HuH-7.5 (cell line): ENCODE measurements at regions not wholly inside any gene's neighbourhood (a gene's known extent, or its start where the extent isn't known, plus 50 kb on each side); places are given as distances from the start of the nearest gene placed in this dataset.
A peak's percentile ranks its signal among the peaks of the same experiment; 100 is the strongest.
"Not testable (repeated sequence)": the region's sequence is repeated elsewhere in the genome, so short reads cannot be mapped to it uniquely, and the experiment has no call there.

Experiments used
- DNase-seq: peaks from one replicate; pipeline ENCODE4 v3.0.0; 2011; ENCODE audit warnings: low spot score

- no peak for DNase-seq
These were observed 308.1 kb downstream of the LRRC70 start for GRCh38 chr5:62886603-62887315.

- not testable (repeated sequence) for DNase-seq
These were observed 258.7 kb downstream of the LRRC70 start for GRCh38 chr5:62837330-62837729.

DNA sequence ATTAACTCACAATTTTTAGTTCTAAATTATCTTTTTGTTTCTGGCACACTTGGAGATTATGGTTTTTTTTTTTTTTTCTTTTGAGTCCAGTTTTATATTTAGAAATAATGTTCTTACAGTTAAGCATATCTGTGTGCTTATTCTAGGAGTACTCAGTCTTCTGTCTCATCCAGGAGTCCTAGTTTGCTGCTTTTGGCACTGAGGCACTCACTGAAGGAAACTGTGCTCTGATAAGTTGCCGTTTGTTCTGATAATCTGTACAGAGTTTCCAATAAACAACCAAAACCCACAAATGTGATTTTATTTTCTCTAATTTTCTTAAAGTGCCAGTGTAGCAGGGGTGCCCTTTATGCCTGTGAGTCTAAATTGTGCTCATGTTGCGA lies 251.0 kb downstream of the LRRC70 start:
- DNase-seq = no peak

DNA sequence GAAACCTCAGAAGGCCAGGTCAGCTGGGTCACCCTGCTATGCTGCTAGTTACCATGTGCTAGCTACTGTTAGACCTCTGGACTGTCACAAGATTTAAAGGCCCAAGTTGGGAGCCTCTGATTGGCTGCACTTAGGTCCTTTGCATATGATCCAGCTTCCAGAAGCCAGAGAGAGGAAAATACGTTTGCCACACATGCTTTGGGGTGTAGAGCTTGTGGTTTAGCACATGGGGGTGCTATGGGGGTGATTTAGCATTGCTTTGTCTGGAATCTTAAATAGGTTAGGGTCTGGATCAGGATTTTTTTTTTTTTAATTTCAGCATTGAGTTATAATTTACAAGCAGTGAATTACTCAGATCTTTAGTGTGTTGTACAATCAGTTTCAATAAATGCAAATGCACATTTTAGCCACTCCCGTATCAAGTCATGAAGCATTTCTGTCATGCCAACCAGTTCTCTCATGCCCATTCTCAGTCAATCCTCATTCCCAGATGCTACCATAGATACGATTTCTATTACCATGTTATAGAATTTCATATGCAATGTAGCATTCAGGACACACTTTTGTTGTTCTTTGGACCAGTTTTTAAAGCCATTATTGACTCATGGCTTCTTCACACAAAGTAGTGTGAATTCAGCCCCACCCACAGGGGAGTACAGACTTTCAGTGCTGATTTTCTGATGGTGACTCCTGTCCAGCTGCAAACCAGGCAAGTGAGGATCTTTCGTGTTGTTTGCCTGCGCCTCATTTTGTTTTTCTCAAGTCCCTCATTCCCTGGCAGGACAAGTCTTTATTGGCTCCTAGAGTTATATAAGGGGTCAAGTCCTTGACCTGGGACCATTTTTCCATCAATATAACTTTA lies 250.4 kb downstream of the LRRC70 start:
- DNase-seq = no peak

DNA sequence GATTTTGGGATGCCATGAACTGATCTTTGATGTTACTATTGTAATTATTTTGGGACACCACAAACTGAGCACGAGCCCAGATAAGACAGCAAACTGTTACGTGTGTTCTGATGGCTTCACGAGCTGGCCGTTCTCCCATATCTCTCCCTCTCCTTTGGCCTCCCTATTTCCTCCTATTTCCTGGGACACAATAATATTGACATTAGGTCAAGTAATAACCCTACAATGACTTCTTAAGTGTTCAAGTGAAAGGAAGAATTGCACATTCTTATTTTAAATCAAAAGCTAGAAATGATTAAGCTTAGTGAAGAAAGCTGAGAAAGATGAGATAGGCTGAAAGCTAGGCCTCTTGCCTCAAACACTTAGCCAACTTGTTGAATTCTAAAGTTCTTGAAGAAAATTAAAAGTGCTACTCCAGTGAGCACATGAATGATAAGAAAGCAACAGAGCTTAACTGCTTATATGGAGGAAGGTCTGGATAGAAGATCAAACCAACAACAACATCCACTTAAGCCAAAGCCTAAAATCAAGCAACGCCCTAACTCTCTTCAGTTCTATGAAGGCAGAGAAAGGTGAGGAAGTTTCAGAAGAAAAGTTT lies 247.1 kb downstream of the LRRC70 start:
- no peak for DNase-seq

- no peak for DNase-seq
These were observed 246.3 kb downstream of the LRRC70 start for GRCh38 chr5:62824936-62825335.

- DNase-seq = peak; percentile 18
These were observed 238.4 kb downstream of the LRRC70 start for GRCh38 chr5:62817043-62817442.

- DNase-seq = no peak
These were observed 236.4 kb downstream of the LRRC70 start for GRCh38 chr5:62814991-62815390.

DNA sequence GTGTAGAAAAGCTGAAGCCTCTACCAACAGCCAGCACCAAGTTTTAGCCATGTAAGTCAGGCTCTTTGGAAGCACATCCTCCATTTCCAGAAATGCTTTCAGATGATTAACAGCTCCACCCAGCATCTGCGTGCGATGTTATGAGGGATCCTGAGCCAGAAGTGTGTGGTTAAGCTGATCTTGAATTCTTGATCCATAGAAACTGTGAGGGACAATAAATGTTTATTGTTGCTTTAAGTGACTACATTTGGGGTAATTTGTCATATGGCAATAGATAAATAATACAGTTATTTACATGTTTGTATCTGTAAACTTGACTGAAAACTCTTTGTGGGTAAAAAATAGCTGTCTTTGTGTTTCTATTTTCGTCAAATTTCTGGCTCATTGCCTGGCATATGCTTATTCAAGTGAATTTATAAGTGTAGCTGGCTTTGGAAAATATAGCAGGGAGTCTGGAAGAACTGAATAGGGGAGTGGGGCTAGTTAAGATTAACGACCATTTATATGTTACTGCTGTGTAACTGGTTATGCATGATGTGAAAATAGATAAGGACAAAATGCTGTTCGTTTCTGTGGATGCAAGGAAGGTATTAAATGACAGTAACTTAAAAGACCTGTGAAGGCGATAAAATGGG lies 234.1 kb downstream of the LRRC70 start:
- no peak for DNase-seq

GRCh38 chr5:62804819-62805218 lies 226.2 kb downstream of the LRRC70 start:
- DNase-seq = not testable (repeated sequence)

- no peak for DNase-seq
These were observed 217.3 kb downstream of the LRRC70 start for GRCh38 chr5:62795926-62796325.

DNA sequence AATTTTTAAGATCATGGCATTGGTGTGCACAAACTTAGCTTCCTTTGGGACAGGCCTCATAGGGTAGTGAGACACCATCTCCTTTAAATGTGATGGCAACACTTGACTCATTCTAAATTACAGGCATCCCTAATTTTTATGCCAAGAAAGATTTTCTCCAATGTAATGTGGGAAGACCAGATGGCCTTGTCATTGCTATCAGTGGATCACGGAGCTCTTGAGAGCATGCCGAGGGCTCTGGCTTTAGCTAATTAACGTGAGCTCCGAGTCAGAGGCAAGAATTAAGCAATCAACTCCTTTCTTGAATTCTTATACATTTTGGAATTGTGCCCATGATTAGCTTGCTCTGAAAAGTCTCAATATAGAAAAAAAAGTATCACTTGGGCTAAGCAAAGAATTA lies 215.8 kb downstream of the LRRC70 start:
- no peak for DNase-seq

- DNase-seq = no peak
These were observed 212.4 kb downstream of the LRRC70 start for GRCh38 chr5:62791059-62791458.

DNA sequence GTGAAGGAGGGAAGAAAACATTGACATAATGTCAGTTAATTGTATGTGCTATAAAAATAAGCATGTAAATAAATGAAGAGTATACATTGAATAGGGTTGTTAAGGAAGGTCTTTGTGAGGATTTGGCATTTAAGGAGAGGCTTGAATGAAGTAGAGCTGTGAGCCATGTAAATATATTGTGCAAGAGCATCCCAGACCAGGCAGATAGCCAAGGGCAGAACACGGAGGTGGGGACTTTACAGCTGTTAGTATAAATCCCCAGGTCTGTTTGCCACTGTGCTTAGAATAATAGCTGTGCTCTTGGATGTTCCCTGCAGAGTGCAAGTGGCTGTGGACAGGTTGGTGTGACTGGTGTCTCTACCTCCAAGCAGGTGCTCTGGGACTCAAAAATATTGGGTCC lies 211.7 kb downstream of the LRRC70 start:
- DNase-seq = peak; percentile 22

GRCh38 chr5:62786099-62786498 lies 207.5 kb downstream of the LRRC70 start:
- no peak for DNase-seq

- DNase-seq = no peak
These were observed 207.0 kb downstream of the LRRC70 start for GRCh38 chr5:62785588-62785987.

DNA sequence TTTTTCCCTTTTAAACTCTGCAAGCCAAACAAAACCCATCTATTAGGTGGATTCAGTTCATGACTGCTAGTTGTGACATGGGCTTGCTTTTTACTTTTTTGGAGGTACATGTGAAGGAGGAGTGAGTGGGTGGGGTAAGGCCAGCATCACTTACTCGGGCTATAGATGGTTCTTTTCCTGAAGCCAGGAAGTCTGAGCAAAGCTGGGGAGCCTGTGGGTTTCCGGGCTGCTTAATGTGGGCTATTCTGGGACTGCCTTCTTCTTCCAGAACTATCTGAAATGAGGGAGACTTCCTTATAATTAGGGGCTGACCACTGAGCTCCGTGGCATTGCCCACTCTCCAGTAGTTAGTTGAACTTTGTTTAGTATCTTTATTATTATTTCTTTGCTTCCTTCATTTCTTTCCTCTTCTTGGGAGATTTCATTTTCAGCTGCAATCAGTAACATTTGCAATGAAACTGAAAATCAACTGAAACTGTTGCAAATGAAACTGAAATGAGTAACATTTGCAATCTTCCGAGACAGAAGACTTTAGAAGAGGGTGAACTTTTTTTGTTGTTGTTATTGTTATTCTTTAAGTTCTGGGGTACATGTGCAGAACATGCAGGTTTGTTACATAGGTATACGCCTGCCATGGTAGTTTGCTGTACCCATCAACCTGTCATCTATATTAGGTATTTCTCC lies 204.9 kb downstream of the LRRC70 start:
- no peak for DNase-seq

GRCh38 chr5:62780888-62781287 lies 202.3 kb downstream of the LRRC70 start:
- no peak for DNase-seq

DNA sequence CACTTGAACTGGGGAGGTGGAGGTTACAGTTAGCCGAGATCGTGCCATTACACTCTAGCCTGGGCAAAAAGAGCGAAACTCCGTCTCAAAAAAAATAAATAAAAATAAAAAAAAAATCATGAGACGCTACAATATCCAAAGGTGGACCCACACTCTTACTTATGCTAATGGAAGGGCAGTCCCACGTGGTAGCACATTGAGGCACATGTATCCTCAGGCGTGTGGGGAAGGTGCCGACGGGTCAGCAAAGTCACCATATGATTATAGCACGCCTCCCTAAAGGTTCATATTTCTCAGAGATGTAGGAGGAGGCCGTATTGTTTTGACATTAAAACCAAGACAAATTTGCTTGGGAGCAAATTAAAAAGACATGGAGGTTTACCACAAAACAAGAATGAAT lies 201.6 kb downstream of the LRRC70 start:
- DNase-seq = no peak

DNA sequence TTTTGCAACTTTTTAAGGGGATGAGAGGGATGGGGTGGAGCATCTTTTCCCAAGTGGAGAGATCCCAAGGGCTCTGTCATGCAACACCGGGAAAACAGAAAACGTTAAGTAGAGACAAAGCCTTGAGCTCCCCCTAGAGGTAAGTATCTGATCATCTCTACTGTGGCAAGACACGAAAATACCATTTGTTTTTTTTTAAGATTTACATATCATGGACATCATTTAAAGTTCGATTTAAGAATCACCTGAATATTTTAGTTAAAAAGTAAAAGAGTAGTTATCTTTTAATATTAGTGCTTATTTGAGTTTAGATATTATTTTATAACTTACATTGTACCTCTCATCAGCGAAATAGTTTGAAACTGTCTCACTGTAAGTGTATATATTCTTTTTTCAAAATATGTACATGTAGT lies 200.4 kb downstream of the LRRC70 start:
- DNase-seq = peak; percentile 80

GRCh38 chr5:62778316-62779009 lies 199.8 kb downstream of the LRRC70 start:
- DNase-seq = peak; percentile 20
